ENCODE measurements at regions not wholly inside any gene's neighbourhood (a gene's known extent, or its start where the extent isn't known, plus 50 kb on each side); places are given as distances from the start of the nearest gene placed in this dataset.

DNA sequence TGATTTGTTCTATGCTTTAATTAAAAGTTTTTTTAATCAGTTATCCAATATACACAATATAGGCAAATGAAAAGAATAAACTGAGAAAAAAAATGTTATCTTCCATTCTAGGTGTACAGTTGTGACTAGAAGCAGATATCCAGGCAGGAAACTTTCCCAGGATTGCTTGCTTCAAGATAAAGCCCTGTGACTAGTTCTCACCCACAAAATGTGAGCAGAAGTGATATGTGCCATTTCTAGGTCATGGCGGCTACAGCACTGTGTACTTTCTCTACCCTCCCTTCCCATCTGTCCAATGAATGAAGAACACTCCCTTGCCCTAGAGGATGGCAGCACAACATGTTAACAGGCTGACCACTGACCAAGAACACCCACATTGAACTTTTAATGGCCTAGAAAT is 110.5 kb upstream of the STT3B start:
- DNase-seq = no peak

- DNase-seq = no peak
Measured at GRCh38 chr3:31423482-31423881, 109.2 kb upstream of the STT3B start.

DNA sequence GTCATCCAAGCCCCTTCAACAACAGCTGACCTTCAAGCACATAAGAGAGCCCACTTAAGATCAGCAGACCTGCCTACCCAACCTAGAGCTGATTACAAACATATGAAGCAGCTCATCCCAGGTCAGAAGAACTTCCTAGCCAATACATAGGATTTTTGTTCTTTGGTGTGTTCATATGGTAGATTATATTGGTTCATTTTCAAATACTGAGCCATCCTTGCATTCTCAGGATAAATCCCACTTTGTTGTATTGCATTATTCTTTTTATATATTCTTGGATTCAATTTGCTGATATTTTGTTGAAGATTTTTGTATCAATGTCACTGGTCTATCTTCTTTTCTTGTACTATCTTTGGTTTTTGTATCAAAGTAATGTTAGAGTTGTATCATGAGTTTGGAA is 107.3 kb upstream of the STT3B start:
- no peak for DNase-seq

- no peak for DNase-seq
Measured at GRCh38 chr3:31427623-31428022, 105.1 kb upstream of the STT3B start.

- no peak for DNase-seq
Measured at GRCh38 chr3:31431321-31431720, 101.4 kb upstream of the STT3B start.

GRCh38 chr3:31432897-31433678 is 99.6 kb upstream of the STT3B start:
- no peak for DNase-seq

GRCh38 chr3:31433679-31433992 is 99.1 kb upstream of the STT3B start:
- no peak for DNase-seq

DNA sequence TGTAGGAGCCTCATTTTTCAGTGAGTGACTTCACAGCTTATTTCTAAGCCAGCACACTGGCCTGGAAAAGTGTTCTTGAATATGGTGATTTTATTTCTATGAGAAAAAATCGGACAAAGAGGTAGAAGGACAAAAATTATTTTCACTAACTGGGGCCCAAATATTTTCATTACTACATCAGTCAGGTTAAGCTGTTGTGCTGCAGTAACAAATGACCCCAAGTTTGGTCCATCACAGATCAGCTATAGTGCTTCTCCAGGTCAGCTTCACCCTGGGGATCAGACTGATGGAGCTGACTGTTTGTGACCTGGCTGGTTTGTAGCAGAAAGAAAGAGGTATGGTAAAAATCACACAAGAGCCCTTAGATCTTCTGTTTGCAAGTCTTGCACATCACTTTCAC is 97.9 kb upstream of the STT3B start:
- no peak for DNase-seq

GRCh38 chr3:31436830-31437229 is 95.9 kb upstream of the STT3B start:
- no peak for DNase-seq

DNA sequence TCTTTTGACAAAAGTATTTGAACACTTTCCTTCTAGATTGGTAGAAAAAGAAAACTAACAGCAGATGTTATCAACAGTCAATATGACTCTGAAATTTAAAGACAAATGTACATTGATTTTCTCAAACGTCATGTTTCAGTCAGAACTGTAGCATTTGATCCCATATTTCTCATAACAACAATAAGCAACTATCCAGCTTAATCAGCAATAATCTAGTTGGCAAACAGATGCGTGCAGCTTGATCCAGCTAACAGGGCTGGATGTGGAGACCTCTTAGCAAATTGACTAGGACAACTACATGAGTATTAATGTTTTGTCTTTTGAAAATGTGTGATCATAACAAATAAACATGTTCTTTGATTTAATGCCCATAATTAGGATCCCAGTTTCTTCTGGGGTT is 94.0 kb upstream of the STT3B start:
- no peak for DNase-seq

DNA sequence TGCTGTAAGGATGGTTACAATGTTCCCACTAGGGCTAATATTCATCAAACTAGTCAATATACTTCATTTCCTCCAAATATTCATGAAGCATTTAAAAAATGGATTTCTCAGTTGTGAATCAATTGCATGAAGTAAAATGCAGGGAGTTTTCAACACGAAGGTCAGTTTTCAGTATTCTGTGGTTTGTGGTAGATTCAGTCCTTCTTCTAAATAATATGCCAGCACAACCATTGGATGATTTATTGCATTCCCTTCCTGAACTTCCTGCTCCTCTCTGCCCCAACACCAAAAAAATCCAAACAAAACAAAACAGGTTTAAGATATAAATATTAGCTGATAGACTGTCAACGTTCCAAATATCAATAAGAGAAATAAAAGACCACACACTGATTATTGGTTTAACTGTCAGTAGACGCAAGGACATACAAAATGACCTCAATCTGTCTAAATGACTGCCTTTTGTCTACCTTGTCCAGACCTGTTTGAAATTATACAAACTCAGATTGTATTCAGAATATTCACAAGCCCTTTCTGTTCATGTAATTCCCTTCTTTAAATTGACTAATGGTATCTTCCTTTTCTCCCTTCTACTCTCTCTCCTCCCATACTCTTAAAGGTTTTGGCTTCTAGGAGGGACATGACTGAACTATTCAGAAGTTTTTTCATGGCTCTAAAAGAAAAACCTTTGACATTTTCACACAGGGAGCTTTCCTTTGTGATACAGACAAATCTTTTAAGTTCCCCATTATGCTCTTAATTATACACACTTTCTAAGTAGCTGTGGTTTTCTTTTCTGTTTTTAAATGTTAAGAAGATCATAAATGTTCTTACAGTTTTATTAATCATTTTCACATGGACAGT is 92.6 kb upstream of the STT3B start:
- no peak for DNase-seq

DNA sequence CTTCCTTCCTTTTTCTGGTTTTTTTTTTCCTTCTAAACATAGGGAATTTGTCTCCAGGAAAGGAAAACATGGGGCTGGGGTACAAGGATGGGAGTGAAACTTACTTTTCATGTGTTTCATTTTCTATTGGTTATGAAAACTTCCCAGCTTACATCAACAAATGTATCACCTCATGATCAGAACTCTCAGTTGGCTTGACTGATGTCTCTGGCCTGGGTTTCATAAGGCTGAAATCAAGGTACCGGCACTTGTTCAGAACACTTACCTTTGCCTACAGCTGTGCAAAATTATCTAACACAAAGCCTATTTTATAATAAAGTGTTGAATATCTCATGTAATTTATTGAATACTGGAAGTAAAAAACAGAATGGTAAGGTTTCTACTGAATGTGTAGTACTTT is 91.8 kb upstream of the STT3B start:
- DNase-seq = no peak

DNA sequence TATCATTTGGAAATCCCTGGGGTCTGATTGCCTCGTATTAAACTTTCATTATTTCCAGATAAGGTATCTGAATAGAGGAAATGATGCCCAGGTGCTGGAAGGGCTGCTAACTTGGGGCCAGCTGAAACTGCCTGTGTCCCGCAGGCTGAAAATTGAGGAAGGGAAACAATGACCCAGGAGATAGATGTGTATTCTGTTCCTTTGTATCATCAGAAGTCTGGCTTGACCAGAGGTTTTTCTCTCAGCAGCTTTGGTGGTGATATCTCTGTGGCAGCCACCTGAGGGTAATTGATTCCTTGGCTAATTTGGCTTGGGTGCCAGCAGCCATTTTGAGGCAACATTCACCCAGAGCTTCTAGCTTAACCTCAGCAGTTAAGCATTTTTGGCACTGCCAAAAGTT is 90.0 kb upstream of the STT3B start:
- DNase-seq = no peak

DNA sequence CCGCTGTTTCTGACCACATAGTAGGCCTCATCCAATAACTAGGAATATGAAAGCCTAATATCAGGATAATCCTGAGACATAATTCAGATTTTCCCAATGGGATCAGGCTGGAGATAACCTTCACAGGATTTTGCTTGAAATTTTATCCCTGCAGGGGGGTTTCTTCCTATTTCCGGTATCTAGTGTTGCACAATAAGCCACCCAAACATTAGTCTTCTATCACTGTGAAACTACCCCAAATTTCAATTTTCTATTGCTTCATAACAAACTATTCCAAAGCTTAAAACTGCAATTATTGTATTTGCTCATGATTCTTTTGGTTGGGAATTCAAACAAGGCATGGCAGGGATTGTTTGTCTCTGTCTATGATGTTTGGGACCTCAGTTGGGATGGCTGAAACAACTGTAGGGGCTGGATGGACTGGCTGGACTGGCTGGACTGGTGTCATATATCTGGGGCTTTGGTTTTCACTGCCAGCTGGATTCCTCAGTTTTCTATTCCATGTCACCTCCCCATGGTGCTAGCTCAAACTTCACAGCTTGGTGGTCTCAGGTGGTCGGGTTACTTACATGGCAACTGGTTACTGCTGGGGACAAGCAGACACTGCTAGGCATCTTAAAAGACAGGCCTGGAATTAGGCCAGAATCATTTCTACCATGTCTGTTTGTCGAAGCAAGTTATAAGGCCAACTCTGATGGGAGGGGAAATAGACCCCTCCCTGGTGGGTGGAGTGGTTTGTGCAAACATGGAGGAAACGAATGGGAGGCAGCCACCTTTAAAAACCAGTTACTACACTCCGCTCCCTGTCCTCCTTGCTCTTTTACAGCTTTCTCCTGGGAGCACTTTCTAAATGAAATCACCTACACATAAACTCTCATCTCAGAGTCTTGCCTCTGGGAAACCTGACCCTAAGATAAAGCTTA is 88.2 kb upstream of the STT3B start:
- DNase-seq = no peak

GRCh38 chr3:31445701-31446100 is 87.0 kb upstream of the STT3B start:
- no peak for DNase-seq

DNA sequence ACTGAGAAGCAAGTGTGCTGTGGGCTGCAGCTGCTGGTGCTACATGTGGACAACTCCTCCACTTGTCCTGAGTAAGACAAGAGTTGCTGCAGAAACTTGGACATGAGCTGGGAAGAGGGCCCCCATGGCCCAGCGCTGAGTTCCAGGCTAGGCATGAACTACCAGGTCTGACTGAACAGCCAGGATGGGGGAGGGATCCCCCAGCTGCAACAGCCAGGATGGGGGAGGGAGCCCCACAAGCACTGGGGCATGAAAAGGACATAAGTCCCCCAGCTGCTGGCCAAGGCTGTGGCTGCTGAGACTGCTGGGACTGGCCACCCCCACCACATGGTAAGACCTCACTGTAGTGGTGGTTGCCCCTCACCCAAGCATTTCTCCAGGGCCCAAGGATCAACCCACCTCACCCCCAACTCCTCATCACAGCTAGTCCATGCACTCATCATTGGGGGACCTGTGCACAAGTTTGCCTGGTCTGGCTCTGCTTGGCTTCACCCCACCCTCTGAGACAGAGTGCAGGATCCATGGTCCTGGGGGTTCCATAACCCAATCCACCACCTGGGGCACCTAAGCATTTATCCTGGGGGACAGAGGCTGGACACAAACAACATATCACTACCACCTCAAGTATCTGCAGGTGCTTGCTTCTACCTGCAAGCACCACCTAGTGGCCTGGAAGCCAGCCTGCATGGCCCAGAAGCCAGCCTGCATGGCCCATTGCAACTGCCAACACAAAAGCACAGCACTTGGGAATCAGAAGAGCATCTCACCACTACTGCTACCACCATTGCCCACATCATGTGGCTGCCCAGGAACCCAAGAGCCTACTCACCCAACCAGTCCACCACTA is 84.5 kb upstream of the STT3B start:
- no peak for DNase-seq

DNA sequence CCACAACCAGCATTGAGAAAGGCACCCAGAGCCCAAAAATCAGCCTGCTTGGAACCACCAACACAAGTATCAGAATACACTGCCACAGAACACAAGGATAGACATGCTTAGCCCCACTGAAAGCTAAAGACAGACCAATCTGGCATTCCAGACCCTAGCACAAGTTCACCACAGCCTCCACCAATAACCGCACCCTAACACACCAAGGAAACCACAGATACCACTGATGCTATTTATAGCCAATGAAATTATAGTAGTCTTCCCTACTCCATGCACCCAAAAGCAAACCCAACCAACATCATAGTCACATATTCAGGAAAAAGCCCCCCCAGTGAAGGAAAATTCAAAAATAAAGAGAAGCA is 83.9 kb upstream of the STT3B start:
- DNase-seq = no peak

DNA sequence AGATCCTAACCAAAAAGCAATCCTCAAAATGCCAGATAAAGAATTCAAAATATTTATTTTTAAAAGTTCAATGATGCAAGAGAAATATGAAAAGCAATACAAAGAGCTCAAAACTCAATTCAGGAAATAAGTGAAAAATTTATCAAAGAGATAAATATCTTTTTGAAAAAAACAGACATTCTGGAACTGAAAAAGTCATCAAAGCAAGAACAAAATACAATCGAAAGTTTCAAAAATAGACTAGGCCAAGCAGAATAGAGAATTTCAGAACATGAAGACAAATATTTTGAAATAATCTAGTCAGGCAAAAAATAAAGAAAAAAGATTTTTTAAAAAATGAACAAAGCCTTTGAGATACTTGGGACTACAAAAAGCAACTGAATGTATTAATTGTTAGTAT is 83.4 kb upstream of the STT3B start:
- no peak for DNase-seq

DNA sequence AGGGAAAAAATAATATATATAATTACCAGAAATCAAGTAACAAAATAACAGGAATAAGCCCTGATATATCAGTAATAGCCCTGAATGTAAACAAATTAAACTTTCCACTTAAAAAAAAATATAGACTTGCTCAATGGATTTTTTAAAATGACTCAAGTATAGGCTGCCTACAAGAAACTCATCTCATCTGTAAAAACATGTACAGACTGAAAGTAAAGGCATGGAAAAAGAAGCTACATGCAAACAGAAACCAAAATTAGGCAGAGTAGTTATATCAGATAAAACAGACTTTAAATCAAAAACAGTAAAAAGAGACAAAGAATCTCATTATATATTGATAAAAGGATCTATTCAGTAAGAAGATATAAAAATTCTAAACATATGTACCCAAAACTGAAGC is 82.4 kb upstream of the STT3B start:
- no peak for DNase-seq

GRCh38 chr3:31452495-31453106 is 80.1 kb upstream of the STT3B start:
- DNase-seq = no peak

GRCh38 chr3:31453430-31453829 is 79.3 kb upstream of the STT3B start:
- no peak for DNase-seq

Data from muscle of arm (tissue), 1 donor.